OCI-LY7 (cell line): ENCODE measurements at regions not wholly inside any gene's neighbourhood (a gene's known extent, or its start where the extent isn't known, plus 50 kb on each side); places are given as distances from the start of the nearest gene placed in this dataset.

ENCODE experiments used
- CTCF ChIP-seq: fragments of 200-600 bp; sonication (generic); conservative IDR thresholded peaks from 2 replicates; pipeline ENCODE4 v1.5.1; 2014; ENCODE audit warnings: mild to moderate bottlenecking, antibody characterized with exemption, low read length, moderate library complexity, mixed read lengths
- EZH2phosphoT487 ChIP-seq: fragments of 200-600 bp; sonication (generic); IDR thresholded peaks from 2 replicates; pipeline ENCODE4 v1.6.1; 2018; ENCODE audit warnings: low read depth, borderline replicate concordance, mild to moderate bottlenecking, mixed run types, antibody characterized with exemption, low read length, moderate library complexity, mixed read lengths

GRCh38 chr16:54590836-54591235, 304.2 kb upstream of the IRX3 start:
- no peak for TF ChIP-seq CTCF
- TF ChIP-seq EZH2phosphoT487, result no peak
